ENCODE measurements at regions not wholly inside any gene's neighbourhood (a gene's known extent, or its start where the extent isn't known, plus 50 kb on each side); places are given as distances from the start of the nearest gene placed in this dataset.

DNA sequence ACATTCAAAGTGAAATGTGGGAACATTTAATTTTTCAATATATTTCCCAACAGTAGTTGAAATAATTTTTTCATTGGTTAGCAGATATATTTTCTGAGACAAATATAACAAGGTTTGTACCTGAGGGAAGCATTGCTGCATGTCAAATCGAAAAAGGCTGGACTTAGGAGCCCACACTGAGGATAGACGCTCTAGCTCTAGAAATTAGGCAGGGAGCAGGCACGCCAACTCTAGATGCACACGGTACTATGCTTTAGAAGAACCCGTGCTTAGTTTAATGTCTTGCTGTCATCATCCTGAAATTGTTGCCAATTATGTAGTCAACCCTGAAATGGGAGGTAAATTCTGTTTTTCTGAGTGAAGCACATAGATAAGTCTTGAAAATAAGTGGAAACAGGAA is 731.1 kb upstream of the ZNF804A start:
- TF ChIP-seq, protein P1, sequence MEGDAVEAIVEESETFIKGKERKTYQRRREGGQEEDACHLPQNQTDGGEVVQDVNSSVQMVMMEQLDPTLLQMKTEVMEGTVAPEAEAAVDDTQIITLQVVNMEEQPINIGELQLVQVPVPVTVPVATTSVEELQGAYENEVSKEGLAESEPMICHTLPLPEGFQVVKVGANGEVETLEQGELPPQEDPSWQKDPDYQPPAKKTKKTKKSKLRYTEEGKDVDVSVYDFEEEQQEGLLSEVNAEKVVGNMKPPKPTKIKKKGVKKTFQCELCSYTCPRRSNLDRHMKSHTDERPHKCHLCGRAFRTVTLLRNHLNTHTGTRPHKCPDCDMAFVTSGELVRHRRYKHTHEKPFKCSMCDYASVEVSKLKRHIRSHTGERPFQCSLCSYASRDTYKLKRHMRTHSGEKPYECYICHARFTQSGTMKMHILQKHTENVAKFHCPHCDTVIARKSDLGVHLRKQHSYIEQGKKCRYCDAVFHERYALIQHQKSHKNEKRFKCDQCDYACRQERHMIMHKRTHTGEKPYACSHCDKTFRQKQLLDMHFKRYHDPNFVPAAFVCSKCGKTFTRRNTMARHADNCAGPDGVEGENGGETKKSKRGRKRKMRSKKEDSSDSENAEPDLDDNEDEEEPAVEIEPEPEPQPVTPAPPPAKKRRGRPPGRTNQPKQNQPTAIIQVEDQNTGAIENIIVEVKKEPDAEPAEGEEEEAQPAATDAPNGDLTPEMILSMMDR (IDR thresholded peaks at IDR 0.05; ENCODE audit: borderline replicate concordance), result no peak
- intact Hi-C loops (cut with micrococcal nuclease), result no loop called here

DNA sequence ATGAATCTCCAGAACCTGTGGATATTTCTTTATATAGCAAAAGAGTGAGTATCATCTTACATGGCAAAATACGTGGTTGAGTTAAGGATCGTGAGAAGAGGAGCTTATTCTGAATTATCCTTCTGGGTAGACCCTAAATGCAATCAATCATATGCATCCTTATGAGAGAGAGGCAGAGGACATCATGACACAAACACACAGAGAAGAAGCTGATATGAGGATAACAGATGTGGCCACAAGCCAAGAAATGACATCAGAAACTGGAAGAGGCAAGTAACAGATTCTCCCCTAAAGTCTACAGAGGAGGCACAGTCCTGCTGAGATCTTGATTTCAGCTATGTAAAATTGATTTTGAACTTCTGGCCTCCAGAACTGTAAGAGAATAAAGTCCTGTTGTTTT is 730.2 kb upstream of the ZNF804A start:
- Histone ChIP-seq H3K36me3 (no peaks in the 10 kb centered on the region), H3K27me3 (ENCODE audit: low read depth) (no peaks in the 10 kb centered on the region), H3K4me1 (no peaks in the 10 kb centered on the region), H3K9me3 (replicated peaks) (no peaks in the 10 kb centered on the region), H3K27ac (replicated peaks) (no peak overlapping the region), H3K4me3 (no peak overlapping the region)
- TF ChIP-seq, protein P1 (IDR thresholded peaks at IDR 0.05; ENCODE audit: borderline replicate concordance), result no peak
- DNase-seq, result no peak
- intact Hi-C loops (cut with micrococcal nuclease), result no loop called here

More for the DNA sequence above, 731.1 kb upstream of the ZNF804A start:
- H3K27me3 ChIP-seq (ENCODE audit: low read depth), result no peaks in the 10 kb centered on the region
- no peaks in the 10 kb centered on the region for H3K9me3 ChIP-seq (replicated peaks)
- no peaks in the 10 kb centered on the region for H3K36me3 ChIP-seq
- H3K4me1 ChIP-seq, result no peaks in the 10 kb centered on the region
- no peak overlapping the region for H3K27ac ChIP-seq (replicated peaks)
- H3K4me3 ChIP-seq, result no peak overlapping the region
- DNase-seq, result no peak

DNA sequence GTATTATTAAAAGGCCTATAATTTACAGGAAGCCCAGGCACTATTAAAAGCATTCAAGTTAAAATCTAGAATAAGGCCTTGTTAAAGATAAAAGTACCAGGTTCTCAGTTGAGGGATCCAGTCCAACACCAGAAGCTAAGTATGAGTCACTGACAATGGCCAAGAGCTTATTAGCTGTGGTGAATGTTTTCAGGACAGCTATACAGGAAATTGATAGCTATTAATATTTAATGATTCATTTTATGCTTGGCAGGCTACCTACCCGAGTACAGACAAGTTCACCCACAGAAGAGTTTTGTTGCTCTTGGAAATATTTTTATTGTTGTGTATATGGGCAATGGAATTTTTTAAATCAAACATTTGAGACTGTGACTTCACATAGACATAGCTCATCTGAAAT is 729.6 kb upstream of the ZNF804A start:
- TF ChIP-seq, protein P1 (IDR thresholded peaks at IDR 0.05; ENCODE audit: borderline replicate concordance), result no peak
- intact Hi-C loops (cut with micrococcal nuclease), result no loop called here

DNA sequence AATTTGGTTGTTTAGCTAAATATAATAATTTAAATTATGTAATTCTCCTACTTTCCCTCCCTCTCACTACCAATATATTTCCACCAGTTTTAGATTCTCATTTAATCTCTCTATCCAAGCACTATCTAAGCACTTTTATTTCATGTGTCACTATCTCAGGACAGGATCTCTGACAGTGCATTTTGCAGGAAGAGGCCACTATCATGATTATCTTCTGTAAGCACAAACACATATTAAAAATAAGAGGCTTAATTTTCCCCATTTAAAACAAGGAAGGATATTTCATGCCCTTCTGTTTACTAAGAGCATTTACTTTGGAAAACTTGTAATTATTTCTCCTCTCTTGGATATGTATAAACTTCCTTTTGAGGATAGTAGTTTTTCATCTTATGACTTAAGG is 726.2 kb upstream of the ZNF804A start:
- Histone ChIP-seq H3K27me3 (ENCODE audit: low read depth) (no peaks in the 10 kb centered on the region), H3K4me3 (no peak overlapping the region), H3K4me1 (no peaks in the 10 kb centered on the region), H3K9me3 (replicated peaks) (no peaks in the 10 kb centered on the region), H3K27ac (replicated peaks) (no peak overlapping the region), H3K36me3 (no peaks in the 10 kb centered on the region)
- TF ChIP-seq, protein P1 (IDR thresholded peaks at IDR 0.05; ENCODE audit: borderline replicate concordance), result no peak
- DNase-seq, result no peak
- intact Hi-C loops (cut with micrococcal nuclease), result no loop called here

More for the DNA sequence above, 729.6 kb upstream of the ZNF804A start:
- Histone ChIP-seq H3K27ac (replicated peaks) (no peak overlapping the region), H3K9me3 (replicated peaks) (no peaks in the 10 kb centered on the region), H3K27me3 (ENCODE audit: low read depth) (no peaks in the 10 kb centered on the region), H3K4me1 (no peaks in the 10 kb centered on the region), H3K4me3 (no peak overlapping the region), H3K36me3 (no peaks in the 10 kb centered on the region)
- DNase-seq, result no peak

DNA sequence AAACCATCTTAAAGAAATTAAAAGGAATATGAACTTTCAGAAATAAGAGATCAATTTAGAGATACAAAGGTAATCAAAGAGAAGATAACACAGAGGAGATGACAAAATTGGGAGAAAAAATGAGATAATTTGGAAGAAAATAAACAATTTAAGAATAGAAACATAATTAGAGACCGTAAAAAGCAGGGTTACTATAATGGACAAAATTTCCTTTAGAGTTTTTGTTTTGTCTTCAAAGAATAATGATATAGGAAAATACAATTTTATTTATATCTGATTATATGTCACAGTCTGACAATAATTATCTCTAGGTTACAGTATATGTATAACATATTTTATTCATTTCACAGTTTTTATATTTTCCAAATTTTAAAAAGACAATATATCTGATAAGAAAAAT is 716.4 kb upstream of the ZNF804A start:
- H3K27me3 ChIP-seq (ENCODE audit: low read depth), result no peaks in the 10 kb centered on the region
- H3K4me1 ChIP-seq, result no peaks in the 10 kb centered on the region
- no peaks in the 10 kb centered on the region for H3K36me3 ChIP-seq
- TF ChIP-seq, protein P1 (IDR thresholded peaks at IDR 0.05; ENCODE audit: borderline replicate concordance), result no peak
- H3K27ac ChIP-seq (replicated peaks), result no peak overlapping the region
- no peak for DNase-seq
- intact Hi-C loops (cut with micrococcal nuclease), result no loop called here
- peaks cover 26% of the 10 kb centered on the region for H3K9me3 ChIP-seq (replicated peaks)
- H3K4me3 ChIP-seq, result no peak overlapping the region

All from left ventricle myocardium inferior (tissue), 1 donor.